HG02943 (cell line): ENCODE measurements at regions not wholly inside any gene's neighbourhood (a gene's known extent, or its start where the extent isn't known, plus 50 kb on each side); places are given as distances from the start of the nearest gene placed in this dataset.
A peak's percentile ranks its signal among the peaks of the same experiment; 100 is the strongest.

Source experiments
- ATAC-seq: cut with Tn5 transposase; IDR thresholded peaks from one replicate; pipeline ENCODE4 v1.9.1; 2021; ENCODE audit warnings: mild to moderate bottlenecking, low read depth, moderate library complexity; ENCODE audit not compliant: unreplicated experiment

DNA sequence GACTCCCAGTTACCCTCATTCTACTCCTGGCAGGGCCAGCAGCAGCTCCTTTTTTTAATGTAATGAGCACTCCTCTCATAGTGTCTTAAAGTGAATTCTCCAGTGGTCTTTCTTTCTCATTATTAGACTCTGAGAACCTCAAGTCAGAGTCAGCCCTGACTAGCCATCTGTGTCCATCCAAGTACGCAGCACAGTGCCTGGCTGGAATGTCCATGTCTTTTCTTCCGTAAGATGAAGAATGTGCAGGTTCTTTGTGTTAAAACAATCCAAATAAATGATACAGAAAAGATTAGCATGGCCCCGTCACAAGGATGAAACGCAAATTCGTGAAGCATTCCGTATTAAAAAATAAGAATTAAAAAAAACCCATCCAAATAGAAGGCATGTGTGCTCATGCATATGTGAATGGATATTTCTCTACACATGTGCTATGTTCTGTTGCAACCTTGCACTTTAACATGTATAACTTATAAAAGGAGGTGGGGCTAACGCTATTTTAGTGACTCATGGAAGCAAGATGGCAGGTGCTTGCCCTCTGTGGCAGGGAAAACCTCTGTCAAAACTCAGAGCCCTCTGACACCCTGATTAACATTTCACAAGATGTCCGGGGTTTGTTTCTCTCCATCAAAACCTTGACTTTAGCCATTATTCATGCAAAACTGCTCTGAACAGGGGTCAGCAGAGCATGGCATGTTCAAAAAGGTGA lies 170.7 kb upstream of the TOPAZ1 start:
- no peak for ATAC-seq

DNA sequence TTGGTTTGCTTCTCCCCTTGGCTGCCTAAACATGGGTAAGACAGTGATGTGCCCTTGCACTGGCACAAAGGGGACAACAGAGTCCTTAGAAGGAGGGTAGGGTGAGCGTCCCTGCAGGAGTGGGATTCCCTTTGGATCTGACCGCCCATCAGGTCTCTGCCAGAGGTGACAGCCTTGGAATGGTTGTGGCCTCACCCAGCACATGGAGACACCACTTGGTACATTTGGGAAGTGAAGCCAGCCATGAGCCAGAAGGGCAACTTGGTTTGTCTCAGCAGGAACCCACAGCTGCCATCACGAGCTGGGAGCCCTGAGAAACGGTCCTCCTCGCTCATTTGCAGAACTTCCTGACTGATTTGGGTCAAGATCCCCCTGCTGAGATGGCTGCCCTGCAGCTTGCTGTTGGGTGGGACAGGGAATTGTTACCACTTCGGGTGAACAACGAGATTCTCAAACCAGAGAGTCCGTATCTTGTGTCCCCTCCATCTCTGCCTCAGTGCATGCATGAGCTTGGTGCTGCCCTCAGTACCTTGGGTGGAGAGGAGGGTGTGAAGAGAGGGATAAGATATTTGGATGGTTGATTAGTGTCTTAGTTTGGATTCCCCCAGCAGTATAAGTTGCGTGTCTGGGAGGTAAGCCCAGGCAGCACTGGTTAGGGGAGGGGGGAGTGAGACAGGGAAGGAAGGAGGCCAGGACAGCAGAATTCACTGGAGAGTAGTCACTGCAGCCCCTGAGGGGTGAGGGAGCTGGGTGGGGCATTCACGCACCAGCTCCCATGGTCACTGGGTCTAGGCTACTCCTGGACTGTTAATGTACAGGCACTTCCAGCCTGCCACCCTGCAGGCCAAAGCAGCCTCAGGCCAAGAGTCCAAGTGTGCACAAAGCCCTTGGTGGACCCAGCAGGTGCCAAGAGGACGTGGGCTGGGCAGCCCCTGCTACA lies 168.8 kb upstream of the TOPAZ1 start:
- no peak for ATAC-seq

DNA sequence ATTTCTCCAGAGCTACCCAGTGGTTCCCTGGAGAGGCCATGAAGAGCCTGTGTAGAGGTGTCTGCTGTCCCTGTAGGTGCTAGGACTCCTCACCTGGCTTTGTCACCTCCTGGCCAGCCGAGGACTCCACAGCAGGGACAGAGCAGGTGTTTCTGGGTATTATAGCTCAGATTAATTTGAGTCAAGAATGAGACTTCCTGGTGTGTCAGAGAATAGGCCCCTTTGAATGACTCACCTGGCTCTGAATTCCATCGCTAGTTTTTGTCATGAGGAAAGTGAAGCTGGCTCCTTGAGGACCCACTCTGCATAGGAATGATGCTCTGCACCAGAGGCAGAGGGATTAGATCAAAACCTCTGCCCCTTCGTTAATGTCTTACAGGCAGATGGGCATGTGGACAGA lies 167.5 kb upstream of the TOPAZ1 start:
- no peak for ATAC-seq

DNA sequence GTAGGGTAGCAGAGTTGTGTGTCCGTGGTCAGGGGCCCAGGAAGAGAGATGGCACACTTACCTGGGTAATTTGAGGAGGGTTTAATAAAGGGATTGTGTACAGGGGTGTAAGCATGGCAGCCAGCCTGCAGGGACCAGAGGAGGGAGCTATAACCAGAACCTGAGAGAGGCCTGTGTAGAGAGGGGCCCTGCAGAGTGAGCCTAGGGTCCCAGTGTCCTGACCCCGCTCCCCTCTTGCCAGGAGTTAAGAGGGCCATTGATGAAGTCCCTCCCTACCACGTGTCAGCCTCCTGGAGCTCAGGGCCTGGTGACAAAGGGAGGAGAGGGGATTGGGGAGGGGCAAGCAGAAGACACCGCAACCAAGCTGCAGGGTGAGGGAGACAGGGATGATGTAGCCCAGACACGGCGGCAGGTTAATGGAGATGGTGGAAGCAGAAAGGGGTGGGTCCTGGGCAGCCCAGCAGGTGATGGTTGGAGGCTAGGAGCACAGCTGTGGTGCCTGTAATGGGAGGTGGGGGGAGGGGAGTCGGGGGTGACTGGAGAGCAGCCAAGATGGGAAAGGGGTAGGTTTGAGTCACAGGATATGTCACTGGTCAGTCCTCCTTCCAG lies 165.4 kb upstream of the TOPAZ1 start:
- ATAC-seq = no peak

DNA sequence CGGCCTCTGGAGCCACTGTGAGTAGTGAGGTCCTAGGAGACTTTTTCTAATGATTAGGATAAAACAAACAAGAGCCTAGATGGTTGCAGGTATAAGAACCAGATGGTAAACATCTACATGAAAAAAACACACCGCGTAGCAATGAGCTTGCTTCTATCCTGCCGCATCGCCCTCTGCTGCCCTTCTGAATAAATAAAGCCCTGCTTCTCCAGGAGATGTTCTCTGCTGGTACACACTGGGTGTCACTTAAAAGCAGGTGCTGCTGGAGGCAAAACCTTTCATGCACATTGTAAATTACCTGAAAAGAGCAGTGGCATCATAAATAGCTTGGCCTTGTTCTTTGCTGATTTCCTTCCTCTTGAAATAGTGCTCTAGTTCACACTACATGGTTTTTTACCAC lies 164.4 kb upstream of the TOPAZ1 start:
- ATAC-seq = no peak

DNA sequence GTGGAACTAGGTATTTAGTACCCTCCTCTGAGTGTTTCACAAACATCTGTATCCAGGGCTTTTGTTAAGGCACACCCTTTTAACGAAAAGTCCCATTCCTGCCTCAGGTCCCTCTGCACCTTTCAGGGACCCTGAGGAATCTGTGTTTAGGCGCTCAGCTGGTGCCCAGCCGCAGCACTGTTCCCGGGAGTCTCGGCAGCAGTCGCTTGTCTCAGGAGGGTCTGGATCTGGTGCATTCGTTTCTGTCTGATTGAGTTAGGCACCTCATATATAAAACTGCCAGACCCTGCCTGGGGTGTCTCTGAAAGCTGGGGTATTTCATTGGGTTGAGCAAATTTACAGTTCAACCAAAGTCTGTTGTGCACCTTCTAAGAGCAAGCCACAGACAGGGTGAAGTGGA lies 162.8 kb upstream of the TOPAZ1 start:
- ATAC-seq = no peak

DNA sequence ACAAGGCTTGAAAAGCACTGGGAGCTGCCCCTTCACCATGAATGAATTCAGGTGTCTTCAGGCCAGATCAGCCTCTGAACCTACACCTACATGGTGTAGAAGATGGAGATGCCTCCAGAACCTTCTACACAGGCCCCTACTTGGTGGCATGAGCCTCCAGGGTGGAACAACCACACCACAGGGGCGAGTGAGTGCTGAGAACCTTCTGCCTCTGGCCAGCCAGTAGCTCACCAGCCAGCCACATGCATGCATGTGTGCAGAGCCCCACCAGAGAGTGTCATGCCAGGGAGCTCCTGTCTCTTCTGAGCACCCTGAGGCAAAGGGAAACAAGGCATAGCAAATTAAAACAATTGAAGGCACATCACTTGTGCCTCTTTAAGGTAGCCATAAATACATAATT lies 161.8 kb upstream of the TOPAZ1 start:
- no peak for ATAC-seq

DNA sequence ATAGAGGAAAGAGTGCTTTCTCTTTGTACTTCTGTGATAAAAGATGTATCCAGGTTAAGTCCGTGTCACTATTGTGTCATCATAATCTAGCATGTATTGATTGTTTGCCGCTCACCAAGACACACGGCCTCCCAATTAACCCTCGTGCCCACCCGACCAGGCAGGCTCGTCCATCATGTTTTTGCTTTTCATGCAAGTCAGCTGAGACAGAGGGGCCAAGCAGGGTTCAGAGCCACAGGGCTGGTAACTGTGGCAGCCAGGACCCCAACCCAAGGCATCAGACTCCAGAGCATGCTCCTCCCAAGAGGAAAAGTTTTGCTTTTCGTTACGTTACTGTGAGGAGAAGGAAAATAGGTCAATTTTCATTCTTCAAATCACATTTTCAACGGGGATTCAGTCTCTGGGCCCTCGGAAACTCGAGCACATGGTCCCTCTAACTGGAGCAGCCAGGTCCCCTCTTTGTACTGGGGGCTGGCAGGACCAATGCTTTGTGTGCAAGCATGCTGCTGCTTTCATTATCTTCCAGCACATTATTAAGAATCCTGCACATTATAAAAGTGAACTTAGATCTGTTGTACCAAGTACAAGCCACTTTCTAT lies 161.1 kb upstream of the TOPAZ1 start:
- ATAC-seq = no peak

DNA sequence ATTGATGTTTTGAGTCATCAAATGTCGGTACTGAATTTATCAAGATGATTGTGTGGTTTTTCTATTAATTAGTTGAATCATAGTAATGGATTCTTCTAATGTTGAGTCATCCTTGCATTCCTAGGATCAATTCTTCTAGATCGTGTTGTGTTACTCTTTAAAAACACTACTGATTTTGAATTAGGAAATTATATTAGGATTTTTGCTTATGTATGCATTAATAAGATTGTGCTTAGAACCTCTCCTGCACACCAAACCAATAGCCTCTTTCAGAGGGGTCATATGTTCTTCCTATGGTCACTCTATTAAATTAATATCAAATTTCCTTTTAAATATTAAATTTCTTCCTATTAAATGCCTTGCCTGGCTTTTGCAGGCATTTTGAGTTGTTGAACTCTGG lies 151.7 kb upstream of the TOPAZ1 start:
- no peak for ATAC-seq

DNA sequence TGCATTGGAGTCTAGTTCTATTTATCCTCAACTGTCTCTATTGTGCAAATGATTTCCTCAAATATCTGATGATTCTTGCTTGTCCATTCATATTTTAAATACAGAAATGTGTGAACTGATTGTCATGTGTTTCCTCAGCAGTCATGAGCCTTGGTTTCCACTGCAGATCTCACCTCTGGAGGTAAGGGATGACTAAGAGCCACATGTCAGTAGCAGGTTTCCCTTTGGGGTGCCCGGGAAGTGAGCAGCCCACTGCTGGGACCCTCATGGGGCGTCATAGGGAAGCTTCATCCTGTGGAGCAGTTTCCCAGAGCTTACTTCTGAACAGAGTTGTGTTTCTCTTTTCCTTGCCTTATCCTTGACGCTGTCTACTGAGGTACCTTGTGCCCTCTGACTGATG lies 149.2 kb upstream of the TOPAZ1 start:
- ATAC-seq = no peak

DNA sequence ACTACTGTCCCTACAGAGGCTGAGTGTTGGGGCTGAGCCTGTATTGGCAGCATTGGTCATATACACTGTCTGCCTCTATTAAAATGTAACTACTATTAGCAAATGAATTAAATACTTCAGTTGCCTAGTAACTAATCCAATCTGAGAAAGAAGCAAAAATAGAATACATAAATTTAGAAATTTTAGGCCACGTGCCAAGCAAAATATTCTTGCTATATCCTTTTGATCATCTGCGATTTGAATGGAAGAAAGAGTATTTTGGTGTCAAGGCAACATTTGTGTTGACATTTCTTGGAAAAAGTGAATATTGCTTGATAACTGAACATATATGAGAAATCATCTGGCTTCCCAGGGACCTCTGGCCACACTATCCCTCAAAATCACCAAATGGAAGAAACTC lies 148.2 kb upstream of the TOPAZ1 start:
- no peak for ATAC-seq

DNA sequence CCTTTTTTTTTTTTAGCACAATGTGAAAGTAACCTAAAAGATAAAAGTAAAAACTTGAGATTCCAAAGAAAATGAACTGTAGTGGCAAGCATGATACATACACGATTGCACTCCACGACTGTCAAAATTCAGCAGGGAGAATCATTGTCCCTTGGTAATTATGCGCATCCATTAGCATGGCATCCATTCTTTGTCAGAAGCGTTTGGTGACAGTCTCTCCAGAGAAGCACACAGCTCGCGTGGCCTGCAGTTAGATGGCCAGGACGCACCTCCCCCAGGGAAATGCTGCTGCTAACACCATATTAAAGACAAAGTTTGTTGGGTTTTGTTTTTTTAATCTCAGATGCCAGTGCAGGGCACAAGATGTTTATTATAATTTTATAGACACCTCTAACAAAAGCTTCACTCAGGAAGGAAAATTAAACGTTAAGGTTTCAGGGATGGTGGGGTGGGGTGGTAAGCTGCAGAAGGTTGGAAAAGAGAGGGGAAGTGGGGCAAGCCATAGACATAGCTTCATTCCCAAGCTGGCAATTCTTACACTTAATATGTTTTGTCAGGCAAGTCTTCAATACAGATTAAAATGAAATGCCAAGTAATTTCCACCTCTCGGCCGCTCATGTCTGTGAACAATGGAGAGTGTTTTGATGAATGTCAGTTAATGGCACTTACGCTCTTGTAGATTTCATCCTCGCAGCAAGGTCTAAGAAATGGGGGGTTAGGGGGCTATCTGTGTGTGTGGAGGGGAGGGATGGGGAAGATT lies 142.8 kb upstream of the TOPAZ1 start:
- ATAC-seq = no peak

DNA sequence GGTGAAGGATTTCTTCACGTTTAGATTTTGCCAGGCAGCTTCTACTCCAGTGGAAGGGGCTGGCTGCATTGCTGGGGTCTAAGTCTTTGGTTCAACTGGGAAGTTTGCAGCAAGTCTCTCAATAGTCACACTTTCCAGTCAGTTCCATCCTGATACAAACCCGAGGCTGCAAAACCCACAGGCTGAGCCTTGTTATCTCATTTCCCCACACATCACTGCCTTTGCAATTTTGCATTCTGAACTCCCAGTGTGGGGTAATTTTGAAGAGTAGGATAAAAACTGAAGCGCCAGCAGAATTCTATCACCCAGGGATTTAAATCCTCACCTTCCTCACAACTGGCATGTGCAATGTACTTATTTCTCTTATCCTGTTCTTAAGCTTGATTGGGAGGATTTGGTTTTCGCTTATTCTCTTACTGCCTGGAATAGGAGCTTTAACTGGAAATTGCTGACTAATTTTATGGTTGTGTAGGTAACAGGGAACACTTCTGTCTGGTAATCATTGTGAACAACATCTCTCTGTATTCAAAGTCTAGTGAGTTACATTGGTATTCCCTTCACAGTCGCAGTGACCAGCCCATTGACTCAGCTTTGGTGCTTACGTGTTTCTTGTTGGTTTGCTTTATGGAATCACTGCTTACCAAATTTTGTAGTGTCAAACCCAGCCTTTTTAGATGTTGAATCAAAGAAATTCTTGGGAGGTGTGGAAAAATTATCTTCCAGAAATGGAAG lies 142.0 kb upstream of the TOPAZ1 start:
- no peak for ATAC-seq

DNA sequence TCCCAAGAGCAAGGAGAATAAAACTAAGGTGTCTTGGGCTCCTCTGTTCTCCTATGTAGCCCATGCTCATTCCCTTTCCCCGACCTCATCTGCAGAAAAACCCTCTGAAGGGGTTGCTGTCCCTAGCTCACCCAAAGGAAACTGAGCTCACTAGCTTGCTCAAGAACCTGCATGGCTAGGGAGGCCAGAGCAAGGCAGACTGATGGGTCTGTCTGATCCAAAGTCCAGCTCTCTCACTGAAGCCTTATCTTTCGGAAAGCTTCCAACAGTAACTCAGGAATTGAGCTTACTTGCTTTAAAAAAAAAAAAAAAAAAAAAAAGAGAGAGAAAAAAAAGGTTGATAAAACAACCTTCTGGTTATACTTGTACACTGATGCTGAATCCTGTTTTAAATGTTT lies 141.4 kb upstream of the TOPAZ1 start:
- ATAC-seq = no peak

DNA sequence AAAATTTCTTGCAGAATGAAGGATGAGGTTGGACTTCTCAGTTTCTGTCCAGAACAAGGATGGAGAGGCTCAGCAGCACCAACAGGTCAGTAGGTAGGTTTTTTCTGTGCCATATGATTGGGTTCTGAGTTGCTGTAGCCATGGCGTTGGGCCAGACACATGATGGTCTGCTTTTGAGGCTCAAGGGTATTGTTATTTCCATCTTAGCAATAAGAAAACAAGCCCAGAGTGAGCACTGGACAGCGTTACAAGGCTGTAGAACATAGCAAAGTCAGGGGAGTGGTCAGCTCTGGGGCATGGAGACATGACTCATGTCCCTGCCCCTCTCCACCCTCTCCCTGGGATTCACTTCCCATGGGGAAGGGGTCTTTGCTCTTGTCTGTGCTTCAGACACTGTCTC lies 137.6 kb upstream of the TOPAZ1 start:
- no peak for ATAC-seq

DNA sequence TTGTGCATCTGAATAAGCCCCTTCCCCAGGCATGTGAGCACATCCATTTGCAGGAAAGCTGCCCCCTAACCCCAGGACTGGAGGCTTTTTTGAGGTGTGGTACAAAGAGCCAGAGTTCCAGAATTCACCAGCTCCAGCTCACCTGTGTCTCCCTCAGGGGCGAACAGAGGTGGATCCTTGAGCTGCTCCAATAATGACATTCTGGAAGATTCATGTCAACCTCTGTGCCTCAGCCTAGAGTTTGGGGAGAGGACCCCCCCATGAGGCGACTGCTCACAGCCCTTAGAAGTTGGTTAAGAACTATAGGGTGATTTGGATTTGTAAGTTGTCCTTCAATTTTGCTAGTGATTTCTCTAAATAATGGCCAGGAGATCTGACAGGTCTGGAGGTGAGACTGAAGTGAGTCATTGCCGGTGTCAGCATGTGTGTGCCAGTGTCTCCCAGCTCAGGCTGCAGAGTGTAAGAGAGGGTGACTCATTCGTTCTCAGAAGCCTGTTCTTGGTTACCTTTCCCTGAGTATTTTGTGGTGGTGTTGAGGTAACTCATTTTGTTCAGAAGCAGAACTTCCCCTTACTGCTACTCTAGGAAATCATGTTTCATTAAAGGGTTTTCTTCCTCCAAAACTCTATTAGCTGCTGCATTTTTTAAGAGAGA lies 136.9 kb upstream of the TOPAZ1 start:
- ATAC-seq = peak; percentile 78

DNA sequence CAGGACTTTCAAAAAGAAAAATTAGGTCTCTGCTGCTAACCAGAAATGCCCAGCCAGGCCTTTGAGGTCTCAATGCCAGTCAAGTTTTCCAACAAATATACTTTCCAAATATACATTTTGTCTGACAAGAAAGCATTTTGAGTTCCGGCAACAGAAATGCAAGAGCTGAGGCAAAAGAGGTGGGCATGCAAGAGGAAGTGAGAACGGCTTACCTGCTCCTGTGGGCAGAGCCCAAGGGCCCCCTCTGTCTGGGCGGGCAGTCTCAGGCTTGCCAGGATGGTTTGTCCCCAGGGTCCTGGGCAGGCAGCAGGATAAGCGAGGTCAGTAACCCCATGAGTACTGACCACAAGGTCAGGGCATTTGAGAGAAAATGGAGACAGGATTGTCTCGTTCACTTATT lies 136.1 kb upstream of the TOPAZ1 start:
- ATAC-seq = no peak

DNA sequence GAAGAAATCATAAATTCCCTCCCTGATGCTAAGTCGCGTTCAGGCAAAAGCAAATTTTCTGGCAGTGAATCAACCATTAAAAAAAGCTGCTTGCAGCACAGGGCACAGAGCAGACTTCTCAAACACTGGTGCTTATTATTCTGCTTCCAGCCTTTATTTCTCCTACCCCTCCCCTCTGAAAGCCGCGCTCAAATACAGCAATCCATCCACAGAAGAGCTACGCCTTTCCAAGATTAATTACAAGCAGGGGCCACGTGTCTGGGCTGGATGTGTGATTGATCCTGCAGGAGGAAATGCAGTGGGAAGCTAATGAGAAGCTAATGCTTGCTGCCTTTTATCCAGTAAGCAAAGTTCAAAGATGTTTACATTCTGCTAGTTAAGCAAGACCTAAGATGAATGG lies 134.9 kb upstream of the TOPAZ1 start:
- ATAC-seq = no peak

DNA sequence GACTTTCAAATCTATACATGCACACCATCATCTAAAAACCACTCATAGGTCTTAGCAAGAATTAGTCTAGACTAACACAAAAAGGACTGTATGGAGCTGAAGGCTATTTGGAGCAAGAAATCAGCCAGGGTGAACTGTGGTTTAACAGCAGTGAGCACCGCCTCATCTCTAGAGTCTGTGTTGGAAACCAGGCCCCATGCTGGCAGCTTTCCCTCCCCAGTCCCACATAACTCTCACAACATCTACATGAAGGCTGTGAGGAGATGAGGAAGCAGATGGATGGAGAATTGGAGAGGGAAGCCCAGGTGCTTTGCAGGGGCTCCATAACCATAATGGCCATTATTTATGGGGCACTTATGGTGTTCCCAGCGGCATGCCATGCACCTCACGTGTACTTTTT lies 133.2 kb upstream of the TOPAZ1 start:
- ATAC-seq = no peak
